HL-60/S4 (cell line): ENCODE measurements at regions not wholly inside any gene's neighbourhood (a gene's known extent, or its start where the extent isn't known, plus 50 kb on each side); places are given as distances from the start of the nearest gene placed in this dataset.

Experiments
- in situ Hi-C: fragments of 300-500 bp; cut with MboI; formaldehyde crosslinking; loops from 2 replicates; pipeline ENCODE4 v1.14.3; 2022; ENCODE audit warnings: low sequenced_read_pairs

GRCh38 chr18:71798986-71799673, 745.0 kb downstream of the CBLN2 start:
- in situ Hi-C loops: no loop called here

DNA sequence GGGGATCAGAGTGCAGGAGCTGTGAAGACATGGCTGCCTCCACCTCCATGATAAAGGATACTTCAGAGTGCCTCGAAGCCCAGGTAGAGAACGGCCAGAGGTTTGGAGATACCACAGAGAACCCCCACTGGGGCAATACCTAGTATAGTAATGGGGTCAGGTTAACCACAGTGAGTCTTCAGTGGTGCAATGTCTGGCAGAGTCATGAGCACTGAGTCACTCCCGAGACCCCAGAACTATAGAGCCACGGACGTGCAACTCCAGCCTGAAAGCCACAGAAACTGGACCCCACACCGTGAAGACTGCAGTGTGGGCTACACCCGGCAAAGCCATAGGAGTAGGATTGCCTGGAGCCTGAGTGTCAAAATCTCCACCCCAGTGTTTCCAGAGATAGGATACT, 746.6 kb downstream of the CBLN2 start:
- in situ Hi-C loops: no loop called here

DNA sequence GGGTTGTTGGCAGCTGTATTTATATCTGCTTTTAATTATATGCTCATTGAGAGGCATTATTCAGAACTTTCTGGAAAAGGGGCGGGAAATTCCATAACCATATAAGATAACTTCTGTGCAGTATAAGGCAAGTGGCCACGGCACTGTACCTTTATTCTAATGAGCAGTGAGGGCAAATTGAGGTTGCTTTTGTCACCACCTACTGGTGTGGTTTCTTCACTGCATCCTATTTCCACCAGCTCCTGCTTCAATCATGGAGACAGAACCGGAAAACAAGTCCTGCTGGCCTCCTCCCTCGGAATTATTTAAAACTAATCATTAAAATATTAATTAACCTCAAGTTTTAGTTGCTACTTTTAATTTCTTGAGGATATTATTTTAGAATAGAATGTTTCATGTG, 759.4 kb downstream of the CBLN2 start:
- in situ Hi-C loops: no loop called here

DNA sequence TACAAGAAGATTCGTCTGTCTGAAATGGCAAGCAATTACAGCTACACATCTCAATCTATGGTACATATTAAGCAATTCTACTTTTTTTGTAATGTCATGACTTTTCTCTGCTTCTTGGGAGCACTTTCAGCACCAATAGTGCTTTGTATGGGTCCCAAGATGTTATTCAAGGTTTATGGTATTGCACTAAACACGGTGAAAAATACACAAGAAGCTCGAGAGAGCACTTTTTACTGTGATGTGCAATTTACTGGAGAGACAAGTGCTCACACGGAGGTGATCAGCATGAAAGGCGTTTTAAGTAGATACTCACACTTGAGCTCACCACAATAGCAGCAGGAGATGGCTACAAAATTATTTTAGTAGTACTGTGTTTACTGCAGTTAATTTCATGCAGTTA, 783.6 kb downstream of the CBLN2 start:
- in situ Hi-C loops: no loop called here

- in situ Hi-C loops: no loop called here
Observed at GRCh38 chr18:71754246-71754645, 789.9 kb downstream of the CBLN2 start.

GRCh38 chr18:71743634-71744033, 800.5 kb downstream of the CBLN2 start:
- in situ Hi-C loops: no loop called here

GRCh38 chr18:71729611-71730010, 814.5 kb downstream of the CBLN2 start:
- in situ Hi-C loops: no loop called here

DNA sequence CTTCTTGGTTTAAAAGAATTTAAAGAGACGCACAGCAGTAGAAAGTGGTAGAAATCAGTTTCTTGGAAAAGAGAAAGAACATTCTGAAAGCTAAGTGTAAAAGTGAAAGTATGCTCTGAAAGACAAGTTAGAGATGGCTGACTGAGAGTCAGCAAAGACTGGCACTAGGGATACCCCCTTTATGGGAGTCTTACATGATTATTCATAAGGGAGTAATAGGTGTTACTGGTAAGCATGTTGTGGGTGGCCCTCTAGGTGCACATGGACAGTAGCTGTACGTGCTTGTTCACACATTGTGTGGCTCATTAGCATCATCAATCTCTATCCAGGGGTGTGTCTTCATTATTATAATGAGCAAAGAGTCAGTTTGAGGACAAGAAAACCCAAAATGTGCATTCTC, 816.2 kb downstream of the CBLN2 start:
- in situ Hi-C loops: no loop called here

DNA sequence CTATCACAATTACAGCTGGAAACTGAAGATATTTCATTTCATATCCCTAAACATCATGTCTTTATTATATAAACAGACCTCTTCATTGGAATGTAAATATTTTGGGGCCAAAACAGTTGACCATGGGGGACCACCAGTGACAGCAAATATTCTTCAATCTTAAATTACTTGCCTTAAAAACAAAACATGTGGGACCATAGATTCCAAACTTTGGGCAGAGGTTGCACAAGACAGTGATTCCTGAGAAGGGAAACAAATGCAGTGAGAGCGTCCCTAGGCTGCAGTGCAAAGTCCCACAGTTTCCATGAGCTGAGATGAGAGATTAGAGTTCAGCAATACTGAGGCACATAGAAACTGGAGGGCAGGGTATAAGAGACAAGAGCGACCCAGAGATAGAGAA, 818.9 kb downstream of the CBLN2 start:
- in situ Hi-C loops: no loop called here

- in situ Hi-C loops: no loop called here
Observed at GRCh38 chr18:71707985-71708500, 836.1 kb downstream of the CBLN2 start.

GRCh38 chr18:71707400-71707799, 836.7 kb downstream of the CBLN2 start:
- in situ Hi-C loops: no loop called here

- in situ Hi-C loops: no loop called here
Observed at GRCh38 chr18:71689416-71690160, 854.6 kb downstream of the CBLN2 start.

DNA sequence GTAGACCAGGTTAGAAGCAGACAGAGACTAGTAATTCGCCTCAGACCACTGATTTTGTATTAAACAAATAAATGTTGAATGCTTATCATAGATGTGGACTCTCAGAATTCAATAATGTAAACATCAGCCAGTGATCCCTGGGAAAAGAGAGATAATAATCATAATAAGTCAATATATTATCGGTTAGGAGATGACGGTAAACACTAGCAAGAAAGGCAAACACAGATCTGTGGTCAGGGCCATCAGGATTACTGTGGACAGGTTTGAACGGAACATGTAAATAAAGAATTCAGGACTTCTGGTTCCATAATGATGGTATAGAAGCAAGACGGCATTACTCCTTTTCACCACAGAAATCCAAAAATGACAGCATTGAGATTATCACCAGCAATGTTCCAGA, 861.6 kb downstream of the CBLN2 start:
- in situ Hi-C loops: no loop called here

DNA sequence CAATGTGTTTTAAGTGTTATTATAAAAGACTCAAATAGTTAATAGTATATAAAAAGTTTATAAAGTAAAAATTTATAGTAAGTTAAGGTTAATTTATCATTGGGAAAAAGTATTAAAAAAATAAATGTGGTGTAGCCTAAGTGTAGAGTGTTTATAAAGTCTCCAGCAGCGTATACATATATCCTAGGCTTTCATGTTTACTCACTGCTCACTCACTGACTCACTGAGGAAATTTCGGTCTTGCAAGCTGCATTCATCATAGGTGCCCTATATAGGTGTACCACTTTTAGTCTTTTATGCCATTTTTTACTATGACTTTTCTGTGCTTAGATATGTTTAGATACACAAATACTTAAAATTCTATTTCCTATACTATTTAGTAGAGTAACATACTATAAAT, 866.0 kb downstream of the CBLN2 start:
- in situ Hi-C loops: no loop called here

DNA sequence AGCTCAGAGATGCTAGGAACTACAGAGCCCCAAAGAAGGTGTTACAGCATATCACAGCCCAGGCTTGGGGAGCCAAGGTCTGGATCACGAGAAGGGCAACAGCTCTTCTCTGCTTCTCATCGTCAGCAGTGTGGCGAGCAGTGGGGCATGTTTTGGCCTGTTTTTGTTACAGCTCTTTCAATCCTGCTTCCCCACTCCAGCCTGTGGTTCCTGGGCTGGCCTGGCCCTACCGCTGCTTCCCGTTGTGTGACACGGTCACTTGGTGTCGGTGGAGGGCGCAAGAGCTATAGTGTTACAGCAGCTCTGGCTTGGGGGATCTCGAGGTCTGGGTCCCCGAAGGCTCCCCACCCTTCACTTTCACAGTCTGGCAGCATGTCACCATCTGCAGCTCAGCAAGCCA, 870.2 kb downstream of the CBLN2 start:
- in situ Hi-C loops: no loop called here

DNA sequence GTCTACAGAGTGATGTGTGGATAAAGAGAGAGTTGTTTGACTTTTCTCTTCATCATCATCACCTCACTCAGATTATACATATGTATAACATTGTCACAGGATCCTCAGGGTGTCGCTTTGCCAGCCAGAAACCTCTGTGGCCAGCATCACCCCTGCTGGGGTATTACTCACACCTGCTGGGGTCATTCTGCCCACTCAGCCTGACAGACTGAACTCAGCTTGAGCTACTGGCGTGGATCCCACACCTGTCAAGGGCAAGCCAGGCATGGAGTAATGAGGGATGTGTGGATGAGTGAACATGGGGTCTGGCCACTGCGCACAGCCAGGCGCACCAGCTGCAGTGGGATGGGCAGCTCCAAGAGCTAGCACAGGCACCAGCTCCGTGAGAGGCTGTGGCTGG, 870.6 kb downstream of the CBLN2 start:
- in situ Hi-C loops: no loop called here

DNA sequence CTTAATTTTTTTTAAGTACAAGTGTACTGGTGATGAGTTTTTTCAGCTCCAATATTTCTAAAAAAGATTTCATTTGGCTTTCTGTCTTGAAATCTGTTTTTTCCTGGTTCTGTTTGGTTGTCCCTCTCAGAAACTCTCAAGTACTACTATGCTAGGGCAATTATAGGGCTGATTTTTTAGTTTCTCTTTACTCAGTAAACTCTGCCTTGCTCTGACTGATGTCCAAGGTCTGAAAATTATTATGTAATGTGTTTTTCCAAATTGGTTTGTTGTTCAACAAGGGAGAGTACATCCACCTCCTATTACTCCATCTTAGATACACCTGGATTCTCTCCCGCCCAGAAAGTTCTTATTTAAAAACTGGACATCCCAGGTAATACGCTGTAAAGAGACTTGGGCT, 877.7 kb downstream of the CBLN2 start:
- in situ Hi-C loops: no loop called here

- in situ Hi-C loops: no loop called here
Observed at GRCh38 chr18:71665131-71665530, 879.0 kb downstream of the CBLN2 start.

DNA sequence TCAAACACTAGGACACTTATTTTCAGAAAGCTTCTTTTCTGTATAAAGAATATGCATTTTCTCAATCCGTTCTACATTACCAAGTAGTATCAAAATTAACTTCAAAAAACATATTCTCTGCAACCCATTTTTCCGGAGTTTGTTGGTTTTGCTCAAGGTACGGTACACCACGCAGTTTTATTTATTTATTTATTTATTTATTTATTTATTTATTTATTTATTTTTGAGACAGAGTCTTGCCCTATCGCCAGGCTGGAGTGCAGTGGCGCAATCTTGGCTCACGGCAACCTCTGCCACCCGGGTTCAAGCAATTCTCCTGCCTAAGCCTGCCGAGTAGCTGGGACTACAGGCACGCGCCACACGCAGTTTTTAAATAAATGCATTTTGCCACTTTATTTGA, 900.3 kb downstream of the CBLN2 start:
- in situ Hi-C loops: no loop called here

GRCh38 chr18:71630696-71631095, 913.4 kb downstream of the CBLN2 start:
- in situ Hi-C loops: no loop called here

DNA sequence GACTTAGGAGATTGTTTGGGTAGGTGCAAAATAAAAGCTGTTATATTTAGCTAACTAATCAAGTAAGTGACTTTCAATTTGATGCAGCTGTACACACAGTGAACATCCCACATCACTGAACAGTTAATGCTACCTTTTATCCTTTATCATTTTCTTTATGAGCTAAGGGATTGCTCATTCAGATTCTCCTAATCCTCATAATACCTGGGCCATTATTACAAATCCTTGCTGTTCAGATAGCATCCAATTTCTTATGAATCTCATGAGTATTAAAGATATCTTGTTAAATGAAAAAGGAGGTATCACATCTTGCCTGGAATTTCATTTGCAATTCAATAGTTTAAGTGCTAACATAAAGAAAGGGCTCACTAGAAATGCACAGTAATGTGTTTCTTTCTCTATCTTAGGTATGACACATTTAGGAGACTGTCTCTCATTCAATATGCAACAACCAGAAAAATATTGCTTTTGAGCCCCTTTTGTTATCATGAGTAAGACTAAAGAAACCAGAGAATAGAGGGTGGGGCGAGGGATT, 918.5 kb downstream of the CBLN2 start:
- in situ Hi-C loops: no loop called here

DNA sequence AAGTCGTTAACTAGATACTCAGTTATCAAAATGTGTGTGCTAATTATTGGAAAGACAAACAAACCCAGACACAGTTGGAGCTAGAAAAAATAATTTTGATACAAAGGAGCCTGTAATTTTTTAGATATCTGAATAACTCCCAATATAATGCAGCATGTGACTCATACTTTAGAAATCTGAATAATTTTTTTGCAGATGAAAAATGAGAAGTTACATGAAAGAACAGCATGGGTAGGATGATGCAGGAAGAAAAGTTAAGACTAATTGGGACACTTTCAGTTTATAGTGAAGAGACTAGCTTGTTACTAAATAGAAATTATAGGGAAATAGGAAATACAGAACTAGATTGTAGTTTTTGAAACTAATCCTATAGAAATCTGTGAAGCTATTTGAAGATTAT, 945.8 kb downstream of the CBLN2 start:
- in situ Hi-C loops: no loop called here
